NCI-H748 (cell line): ENCODE measurements at regions not wholly inside any gene's neighbourhood (a gene's known extent, or its start where the extent isn't known, plus 50 kb on each side); places are given as distances from the start of the nearest gene placed in this dataset.
A peak's percentile ranks its signal among the peaks of the same experiment; 100 is the strongest.

Source experiments
- DNase-seq: peaks from one replicate; lab custom pipeline; 2025; ENCODE audit not compliant: unreplicated experiment; lab: John Stamatoyannopoulos, UW

GRCh38 chr3:23740517-23740965 is 65.2 kb upstream of the UBE2E1 start:
- peak; percentile 31 for DNase-seq

- DNase-seq = peak; percentile 47
These were observed 64.6 kb upstream of the UBE2E1 start for GRCh38 chr3:23741036-23741706.

DNA sequence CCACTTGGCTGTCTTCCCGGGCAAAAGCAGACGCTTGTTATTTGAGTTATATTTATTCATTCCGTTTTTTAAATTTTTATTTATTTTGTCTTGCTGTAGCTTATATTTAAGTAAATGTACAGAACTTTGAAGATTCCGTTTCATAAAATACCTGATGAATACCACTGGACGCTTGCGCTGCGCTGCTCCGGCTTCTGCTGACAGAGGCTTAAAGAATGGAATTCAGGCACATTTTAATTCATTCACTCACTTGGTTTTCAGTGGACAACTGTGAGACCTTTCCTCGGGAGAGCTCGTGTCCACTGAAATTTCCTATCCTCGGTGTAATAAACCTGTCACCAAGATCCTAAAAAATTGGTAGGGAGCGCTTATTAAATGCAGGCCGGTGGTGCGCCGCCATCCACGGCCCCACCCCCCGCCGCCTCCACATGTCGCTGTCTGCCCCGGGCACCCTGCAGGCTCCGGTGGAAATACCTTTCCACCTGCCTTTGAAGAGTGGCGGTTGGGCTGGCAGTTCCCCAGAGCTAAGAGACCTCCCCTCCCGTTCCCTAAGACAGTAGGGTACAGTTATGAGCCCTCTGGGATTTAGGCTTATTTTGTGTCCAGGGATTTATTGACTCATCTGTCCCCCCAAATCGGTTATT is 62.5 kb upstream of the UBE2E1 start:
- DNase-seq = peak; percentile 60

GRCh38 chr3:23746441-23746840 is 59.3 kb upstream of the UBE2E1 start:
- DNase-seq = no peak

GRCh38 chr3:23747841-23748240 is 57.9 kb upstream of the UBE2E1 start:
- DNase-seq = peak; percentile 17

GRCh38 chr3:23748398-23749110 is 57.2 kb upstream of the UBE2E1 start:
- peak; percentile 25 for DNase-seq

DNA sequence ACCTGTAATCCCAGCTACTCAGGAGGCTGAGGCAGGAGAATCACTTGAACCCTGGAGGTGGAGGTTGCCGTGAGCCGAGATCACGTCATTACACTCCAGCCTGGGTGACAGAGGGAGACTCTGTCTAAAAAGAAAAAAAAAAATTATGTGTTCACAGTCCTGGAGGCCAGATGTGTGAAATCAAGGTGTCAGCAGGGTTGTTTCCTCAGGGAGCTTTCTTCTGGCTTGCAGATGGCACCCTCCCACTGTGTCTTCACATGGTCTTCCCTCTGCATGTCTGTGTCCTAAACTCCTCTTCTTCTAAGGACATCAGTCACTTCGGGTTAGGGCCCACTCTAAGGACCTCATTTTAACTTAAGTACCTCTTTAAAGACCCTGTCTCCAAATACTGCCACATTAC is 56.1 kb upstream of the UBE2E1 start:
- DNase-seq = no peak

GRCh38 chr3:23750573-23751210 is 55.1 kb upstream of the UBE2E1 start:
- DNase-seq = no peak

GRCh38 chr3:23751212-23751723 is 54.5 kb upstream of the UBE2E1 start:
- DNase-seq = no peak

GRCh38 chr3:23752126-23752525 is 53.6 kb upstream of the UBE2E1 start:
- DNase-seq = no peak

DNA sequence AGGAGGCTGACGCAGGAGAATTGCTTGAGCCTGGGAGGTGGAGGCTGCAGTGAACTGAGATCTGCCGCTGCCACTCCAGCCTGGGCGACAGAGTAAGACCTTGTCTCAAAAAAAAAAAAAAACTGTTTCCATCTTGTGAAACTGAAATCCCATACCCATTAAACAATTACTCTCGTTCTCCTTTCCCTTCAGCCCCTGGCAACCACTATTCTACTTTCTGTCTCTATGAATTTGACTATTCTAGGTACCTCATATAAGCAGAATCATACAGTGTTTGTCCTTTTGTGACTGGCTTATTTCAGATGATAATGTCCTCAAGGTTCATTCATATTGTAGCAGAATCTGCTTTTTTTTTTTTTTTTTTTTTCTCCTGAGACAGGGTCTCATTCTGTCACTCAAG is 51.5 kb upstream of the UBE2E1 start:
- DNase-seq = no peak
